ENCODE measurements at regions not wholly inside any gene's neighbourhood (a gene's known extent, or its start where the extent isn't known, plus 50 kb on each side); places are given as distances from the start of the nearest gene placed in this dataset.

- POLR2A ChIA-PET, result no interaction called here
Measured at GRCh38 chr2:11933854-11934253, 187.4 kb downstream of the LPIN1 start.

DNA sequence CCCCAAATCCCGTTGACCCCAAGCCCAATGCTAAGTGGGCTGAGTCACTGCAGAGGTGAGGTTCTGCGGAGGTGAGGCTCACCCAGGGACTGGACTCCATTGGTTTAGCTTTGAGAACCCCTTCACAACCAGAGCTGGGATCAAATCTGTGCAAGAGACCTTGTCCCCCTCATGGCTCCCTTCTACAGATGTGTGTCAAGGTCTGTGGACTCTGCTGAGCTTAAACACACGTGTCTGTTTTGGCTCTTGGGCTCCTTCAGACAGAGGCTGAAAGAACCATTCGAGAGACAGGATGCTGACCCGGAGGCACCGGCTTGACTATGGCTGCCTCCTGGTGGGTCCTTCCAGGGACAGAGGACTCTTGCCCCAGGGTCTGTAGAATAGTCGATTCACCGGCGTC, 190.3 kb downstream of the LPIN1 start:
- Histone ChIP-seq H3K9me3 (no peaks in the 10 kb centered on the region), H3K27ac (no peak overlapping the region), H3K4me1 (no peaks in the 10 kb centered on the region), H3K4me3 (no peak overlapping the region), H3K4me2 (no peak overlapping the region)
- TF ChIP-seq REST (IDR thresholded peaks at IDR 0.05), result no peak
- TF ChIP-seq FOXS1 (CRISPR knock-in tag; IDR thresholded peaks at IDR 0.05), result no peak
- TF ChIP-seq MAZ (IDR thresholded peaks at IDR 0.05; ENCODE audit: borderline replicate concordance, low read depth, low read length), result no peak
- TF ChIP-seq CHD2 (IDR thresholded peaks at IDR 0.05; ENCODE audit: low read length, partially characterized antibody), result no peak
- TF ChIP-seq ZNF302 (CRISPR knock-in tag; IDR thresholded peaks at IDR 0.05), result no peak
- no peak for TF ChIP-seq EHF (CRISPR knock-in tag; IDR thresholded peaks at IDR 0.05)
- no peak for TF ChIP-seq RFX5 (IDR thresholded peaks at IDR 0.05)
- TF ChIP-seq RNF2 (IDR thresholded peaks at IDR 0.05; ENCODE audit: borderline replicate concordance, low read depth), result no peak
- TF ChIP-seq ATOH8 (CRISPR knock-in tag; IDR thresholded peaks at IDR 0.05; ENCODE audit: low read depth), result no peak
- no peak for TF ChIP-seq HMGXB4 (CRISPR knock-in tag; IDR thresholded peaks at IDR 0.05; ENCODE audit: borderline replicate concordance)
- TF ChIP-seq PBX3 (IDR thresholded peaks at IDR 0.05), result no peak
- no peak for TF ChIP-seq CEBPB (IDR thresholded peaks at IDR 0.05)
- no peak for TF ChIP-seq FOSL2 (IDR thresholded peaks at IDR 0.05)
- no peak for TF ChIP-seq FOSL2 (CRISPR knock-in tag; IDR thresholded peaks at IDR 0.05)
- TF ChIP-seq BHLHE40 (IDR thresholded peaks at IDR 0.05; ENCODE audit: low read depth, low read length), result no peak
- TF ChIP-seq HOXB13 (CRISPR knock-in tag; IDR thresholded peaks at IDR 0.05; ENCODE audit: low read depth), result no peak
- no peak for TF ChIP-seq KDM5A (IDR thresholded peaks at IDR 0.05)
- TF ChIP-seq, protein P1, sequence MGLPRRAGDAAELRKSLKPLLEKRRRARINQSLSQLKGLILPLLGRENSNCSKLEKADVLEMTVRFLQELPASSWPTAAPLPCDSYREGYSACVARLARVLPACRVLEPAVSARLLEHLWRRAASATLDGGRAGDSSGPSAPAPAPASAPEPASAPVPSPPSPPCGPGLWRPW (IDR thresholded peaks at IDR 0.05), result no peak
- TF ChIP-seq SREBF2 (IDR thresholded peaks at IDR 0.05), result no peak
- TF ChIP-seq ZFP36 (IDR thresholded peaks at IDR 0.05; ENCODE audit: borderline replicate concordance, partially characterized antibody), result no peak
- no peak for TF ChIP-seq CBX2 (IDR thresholded peaks at IDR 0.05; ENCODE audit: borderline replicate concordance, low read depth)
- DNase-seq (ENCODE audit: low read depth in 1 of 2, low spot score in 1 of 2), result no peak
- no peak for FAIRE-seq
- 30% methylated on average over 9 of the region's 9 CpGs for WGBS (ENCODE audit: missing lambda C conversion rate)
- ATAC-seq, result no peak
- ChIA-PET CTCF (no interaction called here), POLR2A (no interaction called here)

More at GRCh38 chr2:11933854-11934253, 187.4 kb downstream of the LPIN1 start:
- no peak for DNase-seq (ENCODE audit: low read depth in 1 of 2, low spot score in 1 of 2)
- Histone ChIP-seq H3K4me2 (no peak overlapping the region), H3K4me3 (no peak overlapping the region), H3K4me1 (no peaks in the 10 kb centered on the region), H3K27ac (no peak overlapping the region), H3K9me3 (no peaks in the 10 kb centered on the region)
- no peak for ATAC-seq
- CTCF ChIA-PET, result no interaction called here
- 5% methylated on average over 3 of the region's 3 CpGs for WGBS (ENCODE audit: missing lambda C conversion rate)
- TF ChIP-seq KDM1A (IDR thresholded peaks at IDR 0.05; ENCODE audit: low read depth) (no peak), RARB (CRISPR knock-in tag; IDR thresholded peaks at IDR 0.05) (no peak), USF2 (IDR thresholded peaks at IDR 0.05) (peak; percentile 64)
- TF ChIP-seq, protein P1 (IDR thresholded peaks at IDR 0.05), result no peak
- no peak for FAIRE-seq

All from A549 (cell line).